ENCODE measurements at regions not wholly inside any gene's neighbourhood (a gene's known extent, or its start where the extent isn't known, plus 50 kb on each side); places are given as distances from the start of the nearest gene placed in this dataset.

- intact Hi-C loops (cut with DNase I; ENCODE audit: low total_unique reads) = no loop called here
- no peaks in the 10 kb centered on the region for H3K4me1 ChIP-seq
- no peak for TF ChIP-seq CTCF (IDR thresholded peaks at IDR 0.05)
- no peaks in the 10 kb centered on the region for H3K27me3 ChIP-seq
- no peaks in the 10 kb centered on the region for H3K9me3 ChIP-seq
- no peaks in the 10 kb centered on the region for H3K36me3 ChIP-seq
- H3K4me3 ChIP-seq = no peak overlapping the region
- no peak overlapping the region for H3K27ac ChIP-seq
- no peak for DNase-seq
Measured at GRCh38 chr12:17652436-17652835, 437.6 kb downstream of the RERGL start.

GRCh38 chr12:17642340-17642650 lies 447.7 kb downstream of the RERGL start:
- Histone ChIP-seq H3K4me1 (no peaks in the 10 kb centered on the region), H3K27ac (no peak overlapping the region), H3K36me3 (no peaks in the 10 kb centered on the region), H3K4me3 (no peak overlapping the region), H3K27me3 (no peaks in the 10 kb centered on the region), H3K9me3 (no peaks in the 10 kb centered on the region)
- intact Hi-C loops (cut with DNase I; ENCODE audit: low total_unique reads) = no loop called here
- no peak for DNase-seq
- TF ChIP-seq CTCF (IDR thresholded peaks at IDR 0.05) = no peak

GRCh38 chr12:17640615-17641014 lies 449.4 kb downstream of the RERGL start:
- no peaks in the 10 kb centered on the region for H3K27me3 ChIP-seq
- intact Hi-C loops (cut with DNase I; ENCODE audit: low total_unique reads) = no loop called here
- H3K27ac ChIP-seq = no peak overlapping the region
- TF ChIP-seq CTCF (IDR thresholded peaks at IDR 0.05) = no peak
- H3K4me1 ChIP-seq = no peaks in the 10 kb centered on the region
- no peak for DNase-seq
- no peaks in the 10 kb centered on the region for H3K9me3 ChIP-seq
- no peak overlapping the region for H3K4me3 ChIP-seq
- H3K36me3 ChIP-seq = no peaks in the 10 kb centered on the region

- Histone ChIP-seq H3K36me3 (no peaks in the 10 kb centered on the region), H3K4me3 (no peak overlapping the region), H3K4me1 (no peaks in the 10 kb centered on the region), H3K9me3 (no peaks in the 10 kb centered on the region), H3K27ac (no peak overlapping the region), H3K27me3 (no peaks in the 10 kb centered on the region)
- intact Hi-C loops (cut with DNase I; ENCODE audit: low total_unique reads) = no loop called here
- no peak for DNase-seq
- TF ChIP-seq CTCF (IDR thresholded peaks at IDR 0.05) = no peak
Measured at GRCh38 chr12:17618831-17619230, 471.2 kb downstream of the RERGL start.

- Histone ChIP-seq H3K9me3 (no peaks in the 10 kb centered on the region), H3K27ac (no peak overlapping the region), H3K36me3 (no peaks in the 10 kb centered on the region), H3K4me3 (no peak overlapping the region), H3K27me3 (no peaks in the 10 kb centered on the region), H3K4me1 (no peaks in the 10 kb centered on the region)
- TF ChIP-seq CTCF (IDR thresholded peaks at IDR 0.05) = no peak
- intact Hi-C loops (cut with DNase I; ENCODE audit: low total_unique reads) = no loop called here
- DNase-seq = no peak
Measured at GRCh38 chr12:17609701-17610100, 480.3 kb downstream of the RERGL start.

- H3K27ac ChIP-seq = no peak overlapping the region
- H3K27me3 ChIP-seq = no peaks in the 10 kb centered on the region
- H3K4me1 ChIP-seq = no peaks in the 10 kb centered on the region
- H3K4me3 ChIP-seq = no peak overlapping the region
- H3K9me3 ChIP-seq = no peaks in the 10 kb centered on the region
- no peaks in the 10 kb centered on the region for H3K36me3 ChIP-seq
- intact Hi-C loops (cut with DNase I; ENCODE audit: low total_unique reads) = no loop called here
- TF ChIP-seq CTCF (IDR thresholded peaks at IDR 0.05) = no peak
- DNase-seq = no peak
Measured at GRCh38 chr12:17609153-17609552, 480.8 kb downstream of the RERGL start.

Measured in tibial artery (tissue), 4 donors.